ENCODE measurements at regions not wholly inside any gene's neighbourhood (a gene's known extent, or its start where the extent isn't known, plus 50 kb on each side); places are given as distances from the start of the nearest gene placed in this dataset.

DNA sequence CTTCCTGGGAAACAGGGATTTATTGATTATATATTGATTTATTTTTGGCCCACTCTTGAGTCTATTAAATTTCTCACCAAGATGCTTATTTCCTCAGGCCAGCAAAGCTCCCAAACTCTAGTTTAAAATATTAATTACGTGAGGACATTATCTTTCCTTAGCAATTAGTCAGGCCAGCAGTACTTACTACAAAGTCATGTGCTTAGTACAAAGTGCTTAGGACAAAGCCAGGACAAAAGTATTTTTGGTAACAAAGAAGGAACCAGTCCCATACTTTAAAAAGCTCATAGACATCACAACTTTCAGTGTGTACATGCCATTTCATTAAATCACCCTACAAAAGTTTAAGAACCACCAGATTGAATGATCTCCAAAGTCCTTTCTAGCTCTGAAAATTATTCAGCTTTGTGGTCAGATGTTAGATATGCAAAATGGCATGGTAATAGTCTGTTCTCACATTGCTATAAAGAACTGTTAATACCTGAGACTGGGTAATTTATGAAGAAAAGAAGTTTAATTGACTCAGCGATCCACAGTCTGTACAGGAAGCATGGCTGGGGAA lies 94.7 kb upstream of the PWP1 start:
- FAIRE-seq, result no peak
- no peak for DNase-seq (ENCODE audit: insufficient read length, low spot score)
- TF ChIP-seq, protein P1, sequence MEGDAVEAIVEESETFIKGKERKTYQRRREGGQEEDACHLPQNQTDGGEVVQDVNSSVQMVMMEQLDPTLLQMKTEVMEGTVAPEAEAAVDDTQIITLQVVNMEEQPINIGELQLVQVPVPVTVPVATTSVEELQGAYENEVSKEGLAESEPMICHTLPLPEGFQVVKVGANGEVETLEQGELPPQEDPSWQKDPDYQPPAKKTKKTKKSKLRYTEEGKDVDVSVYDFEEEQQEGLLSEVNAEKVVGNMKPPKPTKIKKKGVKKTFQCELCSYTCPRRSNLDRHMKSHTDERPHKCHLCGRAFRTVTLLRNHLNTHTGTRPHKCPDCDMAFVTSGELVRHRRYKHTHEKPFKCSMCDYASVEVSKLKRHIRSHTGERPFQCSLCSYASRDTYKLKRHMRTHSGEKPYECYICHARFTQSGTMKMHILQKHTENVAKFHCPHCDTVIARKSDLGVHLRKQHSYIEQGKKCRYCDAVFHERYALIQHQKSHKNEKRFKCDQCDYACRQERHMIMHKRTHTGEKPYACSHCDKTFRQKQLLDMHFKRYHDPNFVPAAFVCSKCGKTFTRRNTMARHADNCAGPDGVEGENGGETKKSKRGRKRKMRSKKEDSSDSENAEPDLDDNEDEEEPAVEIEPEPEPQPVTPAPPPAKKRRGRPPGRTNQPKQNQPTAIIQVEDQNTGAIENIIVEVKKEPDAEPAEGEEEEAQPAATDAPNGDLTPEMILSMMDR (IDR thresholded peaks at IDR 0.05; ENCODE audit: insufficient read depth, missing control alignments), result no peak

DNA sequence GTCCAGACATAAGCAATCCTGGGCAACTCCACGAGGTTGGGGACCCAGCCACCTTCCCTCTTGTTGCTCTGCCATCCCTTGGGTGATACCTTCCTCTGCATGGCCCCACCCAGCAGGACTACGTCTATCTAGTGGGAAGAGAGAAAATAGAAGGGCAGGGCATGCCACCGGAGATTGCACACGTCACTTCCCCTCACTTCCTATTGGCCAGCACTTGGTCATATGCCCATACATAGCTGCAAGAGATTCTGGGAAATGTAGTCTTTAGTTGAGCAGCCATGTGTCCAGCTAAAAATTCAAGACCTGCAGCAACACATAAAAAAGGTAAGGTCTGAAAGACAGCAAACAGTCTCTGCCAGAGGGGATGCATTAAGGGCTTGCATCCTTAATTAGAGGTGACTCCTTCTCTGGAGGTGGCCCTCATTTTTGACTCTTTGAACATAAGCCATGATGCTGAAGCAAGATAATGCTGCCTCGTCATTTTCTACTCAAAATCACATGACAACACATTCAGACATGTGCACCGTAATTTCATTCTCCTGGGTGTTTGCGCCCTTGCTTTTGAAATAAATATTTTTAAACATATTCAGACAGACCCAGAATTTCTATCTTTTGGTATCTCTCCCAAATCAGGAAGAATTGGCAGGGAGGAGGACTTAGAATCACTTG lies 91.8 kb upstream of the PWP1 start:
- TF ChIP-seq, protein P1 (IDR thresholded peaks at IDR 0.05; ENCODE audit: insufficient read depth, missing control alignments), result no peak
- DNase-seq (ENCODE audit: insufficient read length, low spot score), result no peak
- no peak for FAIRE-seq

DNA sequence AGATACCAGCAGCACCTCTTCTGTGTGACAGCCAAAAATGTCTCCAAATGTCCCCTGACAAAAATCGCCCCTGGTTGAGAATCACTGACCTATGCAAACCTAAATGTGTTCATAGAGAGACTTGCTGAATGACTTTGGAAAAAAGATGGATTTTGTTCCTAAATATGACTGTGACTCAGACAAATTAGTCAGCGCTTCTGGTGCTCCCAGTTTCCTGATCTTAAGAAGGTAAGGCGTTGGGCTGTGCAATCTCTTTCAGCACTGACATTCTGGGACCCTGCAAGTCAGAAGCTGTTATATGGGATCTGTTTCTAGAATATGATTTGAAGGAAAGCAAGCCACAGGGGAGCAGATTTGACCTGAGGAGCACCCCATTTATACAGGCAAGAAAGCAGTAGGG lies 90.6 kb upstream of the PWP1 start:
- no peak for FAIRE-seq
- DNase-seq (ENCODE audit: insufficient read length, low spot score), result no peak
- TF ChIP-seq, protein P1 (IDR thresholded peaks at IDR 0.05; ENCODE audit: insufficient read depth, missing control alignments), result no peak

DNA sequence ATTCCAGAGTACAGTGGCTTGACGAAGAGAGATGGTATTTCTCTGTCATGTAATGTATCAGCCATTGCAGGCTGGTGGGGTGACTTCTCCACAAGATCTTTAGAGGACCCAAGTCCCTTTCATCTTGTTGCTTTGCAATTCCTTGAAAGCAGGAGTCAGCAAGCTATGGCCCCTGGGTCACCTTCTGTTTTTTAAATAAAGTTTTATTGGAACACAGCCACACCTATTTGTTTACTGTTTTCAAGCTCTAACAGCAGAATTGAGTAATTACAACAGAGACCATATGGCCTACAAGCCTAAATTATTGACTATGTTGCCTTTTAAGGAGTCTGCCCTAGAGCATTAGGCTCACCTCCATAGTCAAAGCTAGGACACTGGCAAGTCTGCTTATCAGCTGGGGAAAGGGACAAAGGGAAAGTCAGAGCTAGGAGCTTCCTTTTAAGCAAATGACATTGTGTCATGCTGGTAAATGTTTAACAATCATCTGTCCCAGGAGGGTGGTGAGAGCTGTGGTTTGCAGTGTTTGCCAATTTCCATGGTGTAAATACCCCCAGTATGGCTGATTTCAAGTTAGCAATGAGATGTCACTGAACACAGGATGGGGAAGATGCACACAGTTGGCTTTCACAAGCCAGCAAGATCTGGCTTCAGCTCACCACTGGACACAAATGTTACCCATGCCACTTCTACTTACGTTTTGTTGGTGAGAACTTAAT lies 87.7 kb upstream of the PWP1 start:
- DNase-seq (ENCODE audit: insufficient read length, low spot score) (no peak), FAIRE-seq (no peak)
- TF ChIP-seq, protein P1 (IDR thresholded peaks at IDR 0.05; ENCODE audit: insufficient read depth, missing control alignments), result no peak

DNA sequence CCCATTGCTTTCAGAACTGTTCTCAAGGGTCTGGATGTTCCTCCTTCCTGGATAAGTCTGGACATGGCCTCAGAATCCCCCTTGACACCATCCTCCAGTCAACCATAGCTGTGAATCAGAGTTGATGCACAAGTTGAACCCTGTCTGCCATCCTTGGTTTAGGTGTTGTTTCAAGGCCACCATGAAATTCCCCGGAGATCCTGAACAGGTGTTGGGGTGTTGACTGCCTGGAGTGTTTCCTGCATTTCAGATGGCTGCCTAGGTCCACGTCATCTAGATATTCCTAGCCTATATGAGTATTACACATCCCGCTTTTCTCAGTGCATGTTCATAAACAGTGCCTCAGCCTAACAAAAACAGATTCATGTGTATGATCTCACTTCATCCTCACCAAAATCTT lies 86.7 kb upstream of the PWP1 start:
- FAIRE-seq (no peak), DNase-seq (ENCODE audit: insufficient read length, low spot score) (no peak)
- TF ChIP-seq, protein P1 (IDR thresholded peaks at IDR 0.05; ENCODE audit: insufficient read depth, missing control alignments), result no peak

DNA sequence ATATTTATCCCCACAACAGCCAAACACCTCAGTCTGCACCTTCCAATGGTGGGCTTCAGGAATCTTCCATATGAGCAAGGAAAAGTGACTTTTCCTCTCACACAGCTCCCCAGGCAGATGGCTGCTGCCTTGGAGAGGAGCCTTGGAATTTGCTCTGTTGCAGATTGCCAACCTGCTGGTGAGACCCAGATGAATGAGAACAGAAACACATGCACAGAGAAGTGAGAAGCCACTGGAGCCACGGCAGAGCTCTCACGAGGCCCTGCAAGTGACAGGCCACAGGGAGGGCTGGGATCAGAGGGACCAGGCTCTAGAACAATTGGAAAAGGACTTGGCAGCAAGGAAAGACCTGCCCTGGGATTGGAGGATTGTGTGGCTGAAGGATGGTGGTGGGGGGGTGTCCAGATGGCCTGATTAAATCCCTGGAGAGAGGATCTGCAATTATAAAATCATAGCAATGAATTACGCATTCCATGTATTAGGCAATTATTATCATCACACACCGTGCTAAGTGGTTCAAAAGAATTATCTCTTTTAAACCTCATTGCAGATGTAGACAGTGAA lies 84.9 kb upstream of the PWP1 start:
- DNase-seq (ENCODE audit: insufficient read length, low spot score), result no peak
- FAIRE-seq, result peak; percentile 96
- TF ChIP-seq, protein P1 (IDR thresholded peaks at IDR 0.05; ENCODE audit: insufficient read depth, missing control alignments), result no peak
